LHCN-M2 (cell line): ENCODE measurements at regions not wholly inside any gene's neighbourhood (a gene's known extent, or its start where the extent isn't known, plus 50 kb on each side); places are given as distances from the start of the nearest gene placed in this dataset.
"Not testable (repeated sequence)": the region's sequence is repeated elsewhere in the genome, so short reads cannot be mapped to it uniquely, and the experiment has no call there.

Source experiments
- DNase-seq: peaks from one replicate; pipeline ENCODE4 v3.0.0-alpha.2; 2012; ENCODE audit warnings: low read depth

GRCh38 chr11:69572233-69572860, 68.6 kb upstream of the CCND1 start:
- no peak for DNase-seq

- DNase-seq: no peak
These were observed 68.1 kb upstream of the CCND1 start for GRCh38 chr11:69572861-69573260.

- DNase-seq: no peak
These were observed 67.0 kb upstream of the CCND1 start for GRCh38 chr11:69573761-69574607.

- no peak for DNase-seq
These were observed 66.2 kb upstream of the CCND1 start for GRCh38 chr11:69574608-69575255.

GRCh38 chr11:69575296-69576068, 65.5 kb upstream of the CCND1 start:
- no peak for DNase-seq

GRCh38 chr11:69576069-69576782, 64.7 kb upstream of the CCND1 start:
- no peak for DNase-seq

GRCh38 chr11:69578167-69578566, 62.8 kb upstream of the CCND1 start:
- no peak for DNase-seq

GRCh38 chr11:69580529-69580928, 60.4 kb upstream of the CCND1 start:
- no peak for DNase-seq

GRCh38 chr11:69582756-69583467, 58.0 kb upstream of the CCND1 start:
- no peak for DNase-seq

GRCh38 chr11:69584160-69584559, 56.8 kb upstream of the CCND1 start:
- DNase-seq: no peak

- DNase-seq: no peak
These were observed 55.6 kb upstream of the CCND1 start for GRCh38 chr11:69585385-69585784.

GRCh38 chr11:69587454-69588090, 53.4 kb upstream of the CCND1 start:
- peak; percentile 85 for DNase-seq

GRCh38 chr11:69588270-69588669, 52.7 kb upstream of the CCND1 start:
- peak; percentile 89 for DNase-seq

- not testable (repeated sequence) for DNase-seq
These were observed 50.9 kb upstream of the CCND1 start for GRCh38 chr11:69590088-69590487.
